ENCODE measurements at regions not wholly inside any gene's neighbourhood (a gene's known extent, or its start where the extent isn't known, plus 50 kb on each side); places are given as distances from the start of the nearest gene placed in this dataset.

- TF ChIP-seq CTCF (IDR thresholded peaks at IDR 0.05) = no peak
- no peak for TF ChIP-seq ZFX (IDR thresholded peaks at IDR 0.05; ENCODE audit: borderline replicate concordance)
Observed at GRCh38 chr4:36719425-36719824, 438.0 kb downstream of the DTHD1 start.
